DOHH2 (cell line): ENCODE measurements at regions not wholly inside any gene's neighbourhood (a gene's known extent, or its start where the extent isn't known, plus 50 kb on each side); places are given as distances from the start of the nearest gene placed in this dataset.

Experiments
- CTCF ChIP-seq: fragments of 200-600 bp; sonication (generic); IDR thresholded peaks from one replicate; pipeline ENCODE4 v1.5.1; 2014; ENCODE audit warnings: antibody characterized with exemption, mild to moderate bottlenecking, low read depth, low read length; ENCODE audit not compliant: poor library complexity, severe bottlenecking
- EZH2phosphoT487 ChIP-seq: fragments of 200-600 bp; sonication (generic); IDR thresholded peaks from 2 replicates; pipeline ENCODE4 v1.6.1; 2017; ENCODE audit warnings: borderline replicate concordance, mild to moderate bottlenecking, antibody characterized with exemption, low read length, moderate library complexity, mixed read lengths

DNA sequence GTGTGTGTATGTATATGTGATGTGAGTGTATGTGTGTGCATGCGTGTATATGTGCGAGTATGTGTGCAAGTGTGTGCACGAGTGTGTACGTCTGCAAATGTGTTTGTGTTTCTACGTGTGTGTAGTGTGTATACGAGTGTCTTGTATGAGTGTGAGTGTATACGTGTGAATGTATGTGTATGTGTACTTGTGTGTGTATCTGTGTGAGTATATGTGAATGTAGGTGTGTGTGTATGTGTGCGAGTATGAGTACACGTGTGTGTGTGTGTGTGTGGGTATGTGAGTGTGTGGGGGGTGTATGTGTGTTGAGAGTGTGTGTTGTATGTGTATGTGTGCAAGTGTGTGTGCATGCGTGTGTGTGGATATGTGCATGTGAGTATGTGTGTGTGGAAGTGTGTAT lies 602.0 kb upstream of the CDH4 start:
- TF ChIP-seq CTCF (no peak), EZH2phosphoT487 (no peak)
